Dedifferentiated amniotic fluid mesenchymal stem cell (primary cell): ENCODE measurements at regions not wholly inside any gene's neighbourhood (a gene's known extent, or its start where the extent isn't known, plus 50 kb on each side); places are given as distances from the start of the nearest gene placed in this dataset.
"Not testable (repeated sequence)": the region's sequence is repeated elsewhere in the genome, so short reads cannot be mapped to it uniquely, and the experiment has no call there.

Experiments used
- DNase-seq: peaks from one replicate; pipeline ENCODE4 v3.0.0-alpha.2; 2016; ENCODE audit errors: extremely low spot score

GRCh38 chr7:81186691-81187090, 267.8 kb upstream of the SEMA3C start:
- DNase-seq, result no peak

GRCh38 chr7:81185072-81185471, 266.2 kb upstream of the SEMA3C start:
- no peak for DNase-seq

- no peak for DNase-seq
Measured at GRCh38 chr7:81183326-81183725, 264.5 kb upstream of the SEMA3C start.

GRCh38 chr7:81182056-81182455, 263.2 kb upstream of the SEMA3C start:
- not testable (repeated sequence) for DNase-seq

GRCh38 chr7:81181066-81181465, 262.2 kb upstream of the SEMA3C start:
- DNase-seq, result no peak

GRCh38 chr7:81180573-81180972, 261.7 kb upstream of the SEMA3C start:
- no peak for DNase-seq

- no peak for DNase-seq
Measured at GRCh38 chr7:81175275-81175940, 256.6 kb upstream of the SEMA3C start.

GRCh38 chr7:81173766-81174281, 255.0 kb upstream of the SEMA3C start:
- DNase-seq, result peak; percentile 68

GRCh38 chr7:81170291-81170690, 251.4 kb upstream of the SEMA3C start:
- no peak for DNase-seq

- DNase-seq, result no peak
Measured at GRCh38 chr7:81167934-81168333, 249.1 kb upstream of the SEMA3C start.

GRCh38 chr7:81165070-81165469, 246.2 kb upstream of the SEMA3C start:
- no peak for DNase-seq

GRCh38 chr7:81162771-81163525, 244.1 kb upstream of the SEMA3C start:
- no peak for DNase-seq

- no peak for DNase-seq
Measured at GRCh38 chr7:81162234-81162633, 243.4 kb upstream of the SEMA3C start.

GRCh38 chr7:81161451-81162075, 242.7 kb upstream of the SEMA3C start:
- peak; percentile 59 for DNase-seq

GRCh38 chr7:81159402-81159801, 240.6 kb upstream of the SEMA3C start:
- no peak for DNase-seq

- no peak for DNase-seq
Measured at GRCh38 chr7:81158189-81158588, 239.3 kb upstream of the SEMA3C start.

- DNase-seq, result no peak
Measured at GRCh38 chr7:81155654-81156373, 237.0 kb upstream of the SEMA3C start.

- no peak for DNase-seq
Measured at GRCh38 chr7:81154565-81154964, 235.7 kb upstream of the SEMA3C start.

- DNase-seq, result not testable (repeated sequence)
Measured at GRCh38 chr7:81152925-81153324, 234.1 kb upstream of the SEMA3C start.

- no peak for DNase-seq
Measured at GRCh38 chr7:81150951-81151361, 232.1 kb upstream of the SEMA3C start.

GRCh38 chr7:81143856-81144255, 225.0 kb upstream of the SEMA3C start:
- DNase-seq, result no peak
